Peyer's patch (tissue), 4 donors: ENCODE measurements at regions not wholly inside any gene's neighbourhood (a gene's known extent, or its start where the extent isn't known, plus 50 kb on each side); places are given as distances from the start of the nearest gene placed in this dataset.

Experiments
- POLR2A ChIP-seq, 2 donors: fragments of 450-650 bp; IDR thresholded peaks; one replicate each; pipeline ENCODE4 v1.5.1; 2017; ENCODE audit warnings: antibody characterized with exemption in 2 of 2, mild to moderate bottlenecking in 2 of 2, moderate library complexity in 2 of 2
- TF ChIP-seq, protein P1 (sequence below), 6 experiments: fragments of 450-650 bp in 4 of 6; fragments of 200-600 bp in 2 of 6; sonication (generic) in 1 of 6; IDR thresholded peaks; one replicate each; pipeline ENCODE4 v1.5.1; 2017 to 2019; ENCODE audit warnings: antibody characterized with exemption in 6 of 6, mild to moderate bottlenecking in 3 of 6, moderate library complexity in 1 of 6

- TF ChIP-seq, protein P1, sequence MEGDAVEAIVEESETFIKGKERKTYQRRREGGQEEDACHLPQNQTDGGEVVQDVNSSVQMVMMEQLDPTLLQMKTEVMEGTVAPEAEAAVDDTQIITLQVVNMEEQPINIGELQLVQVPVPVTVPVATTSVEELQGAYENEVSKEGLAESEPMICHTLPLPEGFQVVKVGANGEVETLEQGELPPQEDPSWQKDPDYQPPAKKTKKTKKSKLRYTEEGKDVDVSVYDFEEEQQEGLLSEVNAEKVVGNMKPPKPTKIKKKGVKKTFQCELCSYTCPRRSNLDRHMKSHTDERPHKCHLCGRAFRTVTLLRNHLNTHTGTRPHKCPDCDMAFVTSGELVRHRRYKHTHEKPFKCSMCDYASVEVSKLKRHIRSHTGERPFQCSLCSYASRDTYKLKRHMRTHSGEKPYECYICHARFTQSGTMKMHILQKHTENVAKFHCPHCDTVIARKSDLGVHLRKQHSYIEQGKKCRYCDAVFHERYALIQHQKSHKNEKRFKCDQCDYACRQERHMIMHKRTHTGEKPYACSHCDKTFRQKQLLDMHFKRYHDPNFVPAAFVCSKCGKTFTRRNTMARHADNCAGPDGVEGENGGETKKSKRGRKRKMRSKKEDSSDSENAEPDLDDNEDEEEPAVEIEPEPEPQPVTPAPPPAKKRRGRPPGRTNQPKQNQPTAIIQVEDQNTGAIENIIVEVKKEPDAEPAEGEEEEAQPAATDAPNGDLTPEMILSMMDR (IDR thresholded peaks at IDR 0.05): no peak
- TF ChIP-seq POLR2A (IDR thresholded peaks at IDR 0.05): no peak
Measured at GRCh38 chrX:20884565-20884964, 489.7 kb upstream of the CNKSR2 start.
